LNCAP (cell line): ENCODE measurements at regions not wholly inside any gene's neighbourhood (a gene's known extent, or its start where the extent isn't known, plus 50 kb on each side); places are given as distances from the start of the nearest gene placed in this dataset.

Experiments
- CTCF ChIP-seq: fragments of 450-650 bp; IDR thresholded peaks from 2 replicates; pipeline ENCODE4 v1.5.1; 2017; ENCODE audit warnings: mild to moderate bottlenecking

DNA sequence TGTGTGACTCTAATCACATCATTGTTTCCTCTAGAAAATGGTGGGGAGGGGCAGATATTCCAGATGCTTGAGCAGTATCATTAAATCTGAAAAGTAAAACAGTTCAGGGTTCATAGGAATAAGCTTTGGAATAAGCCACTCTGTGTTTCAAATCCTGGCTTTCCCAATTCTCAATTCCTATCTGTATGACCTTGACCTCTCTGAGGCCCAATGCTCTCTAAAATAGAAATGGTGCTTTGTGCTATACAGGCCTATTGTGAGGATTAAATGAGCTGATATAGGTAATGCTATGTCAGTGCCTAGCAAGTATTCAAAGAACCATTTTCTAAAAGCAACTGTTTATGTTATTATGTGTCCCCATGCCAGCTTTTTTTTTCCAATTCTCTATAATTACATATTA is 209.0 kb upstream of the PRSS16 start:
- TF ChIP-seq CTCF = no peak

GRCh38 chr6:27040244-27041042 is 207.1 kb upstream of the PRSS16 start:
- no peak for TF ChIP-seq CTCF

DNA sequence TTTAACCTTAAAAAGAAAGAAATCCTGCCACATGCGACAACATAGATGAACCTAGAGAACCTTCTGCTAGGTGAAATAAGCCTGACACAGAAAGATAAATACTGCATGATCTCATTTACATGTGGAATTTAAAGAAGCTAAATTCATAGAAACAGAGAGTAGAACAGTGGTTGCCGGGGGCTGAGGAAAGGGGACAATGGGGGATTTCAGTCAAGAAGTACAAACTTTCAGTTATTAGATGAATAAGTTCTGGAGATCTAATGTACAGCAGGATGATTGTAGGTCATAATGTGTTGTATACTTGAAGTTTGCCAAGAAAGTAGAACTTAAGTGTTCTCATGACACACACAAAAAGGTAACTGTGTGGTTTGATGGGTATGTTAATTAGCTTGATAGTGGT is 204.3 kb upstream of the PRSS16 start:
- TF ChIP-seq CTCF = no peak

GRCh38 chr6:27049863-27050781 is 197.4 kb upstream of the PRSS16 start:
- no peak for TF ChIP-seq CTCF

- TF ChIP-seq CTCF = no peak
These were observed 194.8 kb upstream of the PRSS16 start for GRCh38 chr6:27052731-27053082.

DNA sequence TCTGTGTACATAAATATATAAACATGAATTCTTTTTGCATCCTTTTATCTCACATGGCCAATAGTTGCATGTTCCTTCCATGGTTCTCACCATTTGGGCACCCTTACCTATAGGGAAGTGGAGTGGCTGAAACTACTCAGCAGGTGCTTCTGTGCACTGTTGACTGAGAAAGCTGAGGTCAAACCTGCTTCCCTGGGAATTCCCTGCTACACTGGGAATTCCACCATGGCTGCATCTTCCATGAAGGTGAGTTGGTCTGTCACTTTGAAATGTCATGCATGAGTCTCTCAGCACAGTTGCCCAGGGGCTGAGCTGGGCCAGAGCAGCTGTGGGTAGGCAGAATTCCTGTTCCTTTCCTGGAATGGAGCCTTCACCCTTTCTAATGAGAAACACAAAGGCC is 193.8 kb upstream of the PRSS16 start:
- no peak for TF ChIP-seq CTCF

GRCh38 chr6:27056615-27057014 is 190.9 kb upstream of the PRSS16 start:
- no peak for TF ChIP-seq CTCF
